GM08714 (cell line): ENCODE measurements at regions not wholly inside any gene's neighbourhood (a gene's known extent, or its start where the extent isn't known, plus 50 kb on each side); places are given as distances from the start of the nearest gene placed in this dataset.
A peak's percentile ranks its signal among the peaks of the same experiment; 100 is the strongest.
"Not testable (repeated sequence)": the region's sequence is repeated elsewhere in the genome, so short reads cannot be mapped to it uniquely, and the experiment has no call there.

ENCODE experiments used
- H3K4me3 ChIP-seq: fragments of 200-500 bp; sonication (Bioruptor generic); 2 replicates; pipeline ENCODE4 v1.5.1; 2014; ENCODE audit warnings: mild to moderate bottlenecking, low read length, inconsistent platforms
- ZNF274 ChIP-seq: IDR thresholded peaks from 2 replicates; pipeline ENCODE4 v1.6.1; 2012; ENCODE audit warnings: mild to moderate bottlenecking, low read depth, low read length

DNA sequence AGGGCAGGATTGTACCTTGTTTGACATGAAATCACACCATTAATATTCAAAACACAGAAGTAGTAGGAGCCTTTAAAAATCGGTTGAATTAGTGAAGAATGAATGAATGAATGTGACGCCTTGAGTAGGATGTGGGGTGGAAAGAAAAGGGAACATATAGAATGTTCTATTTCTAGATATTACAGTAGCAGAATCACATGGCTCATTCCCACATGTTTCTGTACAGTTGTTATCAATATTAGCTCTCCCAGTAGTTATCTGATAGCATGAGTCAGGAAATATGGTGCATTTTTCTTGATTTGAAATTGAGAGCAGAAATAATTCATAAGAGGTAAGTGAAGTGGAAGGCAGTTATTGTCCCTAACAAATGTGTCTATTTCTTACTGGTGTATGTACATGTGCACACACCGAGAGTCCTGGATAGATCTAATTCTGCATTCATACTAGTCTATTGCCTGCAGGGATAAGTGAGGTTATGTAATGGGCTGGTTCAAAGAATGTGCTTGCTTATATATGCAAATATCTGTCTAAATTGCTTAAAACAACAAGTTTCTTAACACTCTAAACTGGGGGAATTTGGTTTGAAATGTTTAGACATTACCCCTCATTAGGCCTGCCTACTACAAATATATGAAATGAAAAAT lies 245.4 kb downstream of the EFCAB11 start:
- no peak for TF ChIP-seq ZNF274
- H3K4me3 ChIP-seq = no peak overlapping the region

DNA sequence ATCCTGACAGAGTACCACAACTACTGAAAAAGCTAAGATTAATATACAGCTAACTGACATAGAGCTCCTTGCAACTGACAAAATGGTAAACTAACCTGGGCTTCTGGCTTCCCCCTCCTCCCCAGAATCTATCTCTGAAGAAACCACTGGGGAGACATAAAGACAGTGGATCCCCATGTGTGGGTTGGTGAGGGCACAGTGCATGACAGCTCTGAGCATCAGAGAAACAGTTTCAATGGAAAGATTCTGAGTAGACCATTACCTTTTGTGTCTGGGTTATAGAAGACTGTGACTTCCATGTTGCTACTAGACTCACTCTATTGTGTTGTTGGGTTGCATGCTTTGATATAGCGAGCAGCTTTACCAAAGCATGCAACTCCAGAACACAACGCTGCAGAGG lies 247.4 kb downstream of the EFCAB11 start:
- no peak for TF ChIP-seq ZNF274

DNA sequence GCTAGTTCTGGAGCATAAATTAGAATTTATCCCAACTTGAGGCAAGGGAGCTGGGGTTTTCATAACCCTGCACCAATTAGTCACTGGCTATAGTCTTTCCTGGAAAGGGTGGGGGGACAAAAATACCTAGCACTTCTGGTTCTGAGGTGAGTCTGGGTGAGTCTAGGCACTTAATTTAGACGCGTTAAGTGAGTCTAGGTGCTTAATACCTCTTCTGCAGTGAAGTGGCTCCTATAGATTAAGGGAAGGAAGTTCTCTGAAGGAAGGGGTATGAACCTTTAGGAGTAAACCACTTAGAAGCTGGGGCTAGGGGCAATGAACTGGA lies 251.7 kb downstream of the EFCAB11 start:
- no peak for TF ChIP-seq ZNF274
- no peak overlapping the region for H3K4me3 ChIP-seq

More for the DNA sequence above, 247.4 kb downstream of the EFCAB11 start:
- H3K4me3 ChIP-seq = no peak overlapping the region

DNA sequence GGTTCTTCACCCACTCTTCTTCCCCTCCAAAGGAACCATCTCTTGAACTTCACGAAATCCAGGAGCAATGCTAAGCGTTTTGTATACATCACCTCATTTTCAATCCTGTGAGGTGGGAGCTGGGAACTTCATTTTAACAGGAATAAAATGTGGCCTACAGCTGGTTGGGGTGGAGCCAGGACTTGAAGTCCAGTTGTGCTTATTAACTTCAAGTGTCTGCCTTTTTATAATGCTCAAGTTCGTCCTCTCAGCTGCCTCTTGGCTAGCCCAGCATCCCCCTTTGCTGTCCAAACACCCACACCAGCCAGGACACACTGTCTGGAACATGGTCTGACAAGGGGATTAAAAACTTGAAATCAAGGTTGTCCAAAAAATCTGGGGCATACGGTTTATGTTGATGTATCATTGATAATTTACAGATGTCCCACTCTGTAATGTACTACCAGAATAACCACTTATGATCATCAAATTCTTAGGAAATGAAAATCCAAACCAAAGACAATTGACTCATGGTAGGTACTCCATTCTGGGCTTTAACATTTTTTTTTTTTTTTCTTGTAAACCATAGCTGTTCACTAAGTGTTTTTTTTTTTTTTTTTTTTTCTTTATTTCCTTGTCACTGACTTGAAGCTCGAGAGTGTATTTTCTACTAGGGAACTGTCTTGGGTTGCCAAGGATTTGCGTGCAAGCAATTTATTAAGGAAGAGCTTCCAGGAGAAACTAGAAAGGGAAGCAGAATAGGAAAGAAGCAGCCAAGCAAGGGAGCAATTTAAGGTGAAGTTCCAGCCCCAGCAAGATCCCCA lies 252.3 kb downstream of the EFCAB11 start:
- H3K4me3 ChIP-seq = peak overlapping the region; percentile 8; the same call in 1 of the 2 replicates

DNA sequence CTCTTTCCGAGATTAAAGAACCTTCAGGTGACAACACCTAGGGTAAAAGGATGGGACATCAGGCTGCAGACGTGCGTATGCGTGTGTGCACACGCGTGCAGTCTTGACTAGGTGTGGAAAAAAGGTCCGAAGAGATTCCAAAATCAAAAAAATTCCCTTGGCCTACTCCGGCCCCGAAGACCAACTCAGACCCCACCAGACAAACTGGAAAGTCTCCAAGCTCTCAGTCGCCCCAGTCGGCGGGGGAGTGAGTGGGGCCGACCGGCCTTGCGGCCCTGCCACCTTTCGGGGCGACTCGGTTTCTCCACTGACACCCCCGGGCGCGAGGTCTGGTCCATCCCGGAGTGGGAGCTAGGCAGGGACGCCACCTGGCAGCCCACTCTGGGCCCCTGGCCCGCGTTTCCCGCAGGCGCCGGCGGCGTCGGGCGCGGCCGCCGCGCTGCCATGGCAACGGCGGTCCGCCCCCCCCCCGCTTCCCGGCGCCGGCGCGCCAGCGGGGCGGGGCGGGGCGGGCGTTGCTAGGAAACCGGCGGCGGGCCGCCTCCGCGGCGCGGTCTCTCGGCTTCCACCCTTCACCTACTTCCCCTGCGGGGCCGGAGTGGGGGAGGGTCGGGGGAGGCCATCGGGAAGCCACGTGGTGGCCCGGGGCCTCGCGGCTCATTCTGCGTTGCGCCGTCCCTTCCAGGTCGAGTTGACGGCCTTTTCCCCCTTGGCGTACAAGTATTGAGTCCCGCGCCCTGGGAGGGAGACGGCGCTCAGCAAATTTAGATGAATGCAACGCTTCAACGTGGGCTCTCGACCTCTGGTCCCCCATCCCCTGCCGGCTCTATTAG lies 253.1 kb downstream of the EFCAB11 start:
- no peak for TF ChIP-seq ZNF274
- peak overlapping the region; percentile 33; the same call in 1 of the 2 replicates for H3K4me3 ChIP-seq

More for the DNA sequence above, 252.3 kb downstream of the EFCAB11 start:
- no peak for TF ChIP-seq ZNF274

DNA sequence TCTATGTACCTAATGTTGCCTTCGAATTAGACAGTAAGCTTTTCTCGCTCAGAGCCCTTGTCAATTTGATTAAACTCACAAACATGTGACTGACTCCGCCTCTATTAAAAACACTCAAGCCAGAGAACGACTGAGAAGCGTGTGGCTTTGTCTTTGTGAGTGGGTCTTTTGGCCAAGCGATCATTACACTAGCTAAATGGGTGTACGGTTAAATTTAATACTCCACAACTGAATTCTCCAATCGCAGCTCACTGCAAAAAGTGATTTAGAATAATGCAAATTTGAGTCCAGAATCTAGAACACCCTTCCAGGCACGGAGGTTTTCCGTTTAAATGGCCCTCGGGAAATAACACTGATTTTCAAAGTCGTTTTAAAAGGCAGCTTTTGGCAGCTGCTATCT lies 253.7 kb downstream of the EFCAB11 start:
- H3K4me3 ChIP-seq = peak overlapping the region; percentile 33; the same call in 1 of the 2 replicates

DNA sequence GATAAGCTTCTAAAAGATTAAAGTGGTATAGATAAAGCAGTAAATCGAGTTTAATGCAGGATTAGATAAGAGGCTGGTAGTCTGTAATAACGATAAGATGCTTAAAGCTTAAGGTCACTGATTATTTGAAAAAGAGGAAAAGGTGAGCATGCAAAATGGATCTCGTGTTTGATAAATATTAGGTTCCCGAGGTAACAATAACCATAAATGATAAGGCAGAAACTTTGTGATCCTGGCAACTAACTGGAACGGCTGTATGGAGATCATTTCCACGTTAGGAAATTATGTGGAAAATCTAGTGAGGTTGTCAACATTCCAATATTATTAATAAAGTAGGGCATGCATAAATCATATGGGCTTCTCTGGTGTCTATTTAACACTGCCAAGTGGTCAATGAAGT lies 255.5 kb downstream of the EFCAB11 start:
- no peak for TF ChIP-seq ZNF274

More for the DNA sequence above, 253.7 kb downstream of the EFCAB11 start:
- TF ChIP-seq ZNF274 = no peak

DNA sequence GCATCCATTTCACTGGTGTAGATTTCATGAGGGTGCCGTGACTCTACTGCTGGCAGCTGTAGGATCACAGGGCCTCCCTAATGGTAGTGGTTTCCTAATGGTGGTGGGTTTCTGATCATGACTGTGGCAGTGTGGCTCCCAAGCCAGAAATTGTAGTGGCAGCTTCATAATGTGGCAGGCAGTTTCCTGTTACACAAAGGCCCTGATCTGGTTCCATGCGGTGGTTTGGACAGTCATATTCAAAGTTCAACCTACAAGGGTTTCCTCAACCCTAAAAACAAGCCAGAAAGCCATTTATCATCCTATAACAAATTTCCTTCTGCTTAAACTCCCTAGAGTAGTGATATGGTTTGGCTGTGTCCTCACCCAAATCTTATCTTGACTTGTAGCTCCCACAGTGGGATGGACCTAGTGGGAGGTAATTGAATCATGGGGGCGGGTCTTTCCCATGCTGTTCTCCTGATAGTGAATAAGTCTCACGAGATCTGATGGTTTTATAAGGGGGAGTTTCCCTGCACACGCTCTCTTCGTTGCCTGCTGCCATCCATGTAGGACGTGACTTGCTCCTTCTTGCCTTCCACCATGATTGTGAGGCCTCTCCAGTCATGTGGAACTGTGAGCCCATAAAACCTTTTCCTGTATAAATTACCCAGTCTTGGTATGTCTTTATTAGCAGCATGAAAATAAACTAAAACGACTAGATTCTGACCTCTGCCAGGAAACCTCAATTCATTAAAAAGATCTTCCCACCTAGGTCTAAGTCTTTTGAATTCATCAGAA lies 257.1 kb downstream of the EFCAB11 start:
- no peak for TF ChIP-seq ZNF274
- no peak overlapping the region for H3K4me3 ChIP-seq

More for the DNA sequence above, 255.5 kb downstream of the EFCAB11 start:
- no peak overlapping the region for H3K4me3 ChIP-seq

DNA sequence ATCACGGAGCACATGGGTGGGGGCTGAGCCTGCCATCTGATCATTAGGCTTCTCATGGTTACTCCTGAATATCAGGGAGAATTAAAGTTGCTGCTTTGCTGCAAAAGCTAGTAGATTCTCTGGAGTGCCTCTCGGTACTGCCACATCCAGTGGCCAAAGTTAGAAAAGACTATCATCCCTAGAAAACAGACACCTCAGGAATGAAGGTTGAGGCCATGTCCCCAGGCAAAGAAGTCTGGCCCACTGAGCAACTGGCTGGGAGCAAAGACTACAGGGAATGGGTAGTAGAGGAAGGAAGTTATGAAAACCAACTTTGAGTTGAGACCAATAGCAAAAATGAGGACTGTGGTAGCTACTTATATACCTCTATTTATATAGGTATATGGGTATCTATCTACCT lies 258.7 kb downstream of the EFCAB11 start:
- no peak overlapping the region for H3K4me3 ChIP-seq
- TF ChIP-seq ZNF274 = no peak

DNA sequence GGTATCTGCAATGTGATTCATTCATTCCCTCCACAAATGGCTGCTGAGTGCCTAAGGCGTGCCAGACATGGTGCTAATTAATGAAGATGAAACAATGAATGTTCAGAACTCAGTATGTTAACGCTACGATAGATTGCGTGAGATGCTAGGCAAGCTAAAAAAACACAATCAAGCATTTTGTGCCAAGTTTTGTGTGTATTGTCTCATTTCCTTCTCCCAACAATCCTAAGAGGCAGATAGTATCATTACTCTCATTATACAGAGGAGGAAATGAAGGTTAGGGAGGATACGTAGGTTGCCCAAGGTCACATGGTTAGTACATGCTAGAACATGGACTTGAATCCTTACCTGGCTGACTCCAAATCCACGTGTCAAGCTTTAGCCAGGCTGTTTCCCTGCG lies 264.4 kb downstream of the EFCAB11 start:
- no peak for TF ChIP-seq ZNF274

DNA sequence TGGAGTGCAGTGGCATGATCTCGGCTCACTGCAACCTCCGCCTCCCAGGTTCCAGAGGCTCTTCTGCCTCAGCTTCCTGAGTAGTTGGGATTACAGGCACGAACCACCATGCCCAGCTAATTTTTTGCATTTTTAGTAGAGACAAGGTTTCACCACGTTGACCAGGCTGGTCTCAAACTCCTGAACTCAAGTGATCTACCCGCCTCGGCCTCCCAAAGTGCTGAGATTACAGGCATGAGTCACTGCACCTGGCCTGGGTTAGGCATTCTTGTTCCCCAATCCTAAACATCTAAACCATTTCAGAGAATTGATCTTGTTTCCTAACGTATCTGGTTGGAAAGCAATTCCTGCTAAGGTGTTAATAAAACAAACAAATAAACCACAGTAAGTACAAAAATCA lies 264.8 kb downstream of the EFCAB11 start:
- H3K4me3 ChIP-seq = not testable (repeated sequence)

More for the DNA sequence above, 264.4 kb downstream of the EFCAB11 start:
- no peak overlapping the region for H3K4me3 ChIP-seq

DNA sequence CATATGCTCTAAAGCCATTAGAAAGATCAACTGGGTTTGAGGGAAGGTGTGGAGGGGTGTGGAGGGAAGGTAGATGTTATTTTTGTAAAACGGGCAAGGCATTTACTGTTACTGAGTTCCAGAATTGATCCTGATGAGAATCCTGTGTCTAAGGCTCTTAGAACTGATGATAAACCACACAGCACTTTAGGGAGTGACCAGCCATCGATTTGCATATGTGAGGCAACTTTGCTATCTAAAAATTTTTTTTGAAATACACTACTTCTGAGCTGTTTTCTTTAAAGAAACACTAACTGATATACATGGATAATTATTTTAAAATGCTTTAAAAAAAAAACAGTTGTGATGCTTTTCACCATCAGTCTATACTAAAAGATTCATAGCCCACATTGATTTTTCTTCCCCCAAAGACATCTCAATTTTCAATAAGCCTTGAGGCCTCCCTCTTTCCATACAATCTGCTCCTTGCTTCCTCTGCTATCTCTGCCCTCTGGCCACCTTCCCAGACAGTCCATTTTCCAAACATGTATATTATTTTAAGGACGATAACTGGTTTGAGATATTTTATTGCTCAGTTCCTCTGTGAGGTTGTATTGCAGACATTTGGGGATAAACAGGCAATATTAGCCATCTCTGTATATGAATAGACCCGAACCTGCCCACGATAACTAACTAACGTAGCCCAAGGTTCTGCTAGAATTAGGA lies 265.9 kb downstream of the EFCAB11 start:
- no peak overlapping the region for H3K4me3 ChIP-seq
- no peak for TF ChIP-seq ZNF274

DNA sequence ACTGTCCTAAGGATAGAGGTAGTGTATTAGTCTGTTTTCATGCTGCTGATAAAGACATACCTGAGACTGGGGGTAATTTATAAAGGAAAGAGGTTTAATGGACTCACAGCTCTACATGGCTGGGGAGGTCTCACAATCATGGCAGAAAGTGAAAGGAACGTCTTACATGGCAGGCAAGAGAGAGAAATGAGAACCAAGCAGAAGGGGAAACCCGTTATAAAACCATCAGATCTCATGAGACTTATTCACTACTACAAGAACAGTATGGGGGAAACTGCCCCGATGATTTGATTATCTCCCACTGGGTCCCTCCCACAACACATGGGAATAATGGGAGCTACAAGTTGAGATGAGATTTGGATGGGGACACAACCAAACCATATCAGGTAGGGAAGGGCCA lies 267.4 kb downstream of the EFCAB11 start:
- H3K4me3 ChIP-seq = not testable (repeated sequence)

DNA sequence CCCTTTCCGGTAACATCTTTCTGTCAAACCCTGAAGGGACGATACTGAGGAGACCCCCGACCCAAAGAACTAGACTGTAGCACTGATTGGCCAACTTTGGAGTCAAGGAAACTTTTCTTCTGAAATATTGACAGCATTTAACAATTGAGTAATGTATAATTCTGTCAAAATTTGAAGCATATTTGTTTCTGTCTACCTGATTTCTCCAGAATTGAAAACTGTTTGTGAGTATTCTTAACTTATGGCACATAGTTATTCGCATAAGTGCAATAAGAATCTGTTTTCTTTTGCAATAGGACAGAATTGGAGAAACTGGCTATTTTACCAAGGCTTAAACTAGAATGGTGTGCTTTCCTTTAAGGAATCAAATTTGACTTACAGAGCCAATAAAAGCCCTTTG lies 267.1 kb upstream of the FOXN3 start:
- no peak overlapping the region for H3K4me3 ChIP-seq
- TF ChIP-seq ZNF274 = no peak
